ENCODE measurements at regions not wholly inside any gene's neighbourhood (a gene's known extent, or its start where the extent isn't known, plus 50 kb on each side); places are given as distances from the start of the nearest gene placed in this dataset.

GRCh38 chr2:18001671-18002070, 123.2 kb downstream of the KCNS3 start:
- DNase-seq (ENCODE audit: low spot score) = no peak

- no peak for DNase-seq (ENCODE audit: low spot score)
These were observed 118.5 kb downstream of the KCNS3 start for GRCh38 chr2:17996978-17997377.

GRCh38 chr2:17995593-17995992, 117.1 kb downstream of the KCNS3 start:
- no peak for DNase-seq (ENCODE audit: low spot score)
